ENCODE measurements at regions not wholly inside any gene's neighbourhood (a gene's known extent, or its start where the extent isn't known, plus 50 kb on each side); places are given as distances from the start of the nearest gene placed in this dataset.
"Not testable (repeated sequence)": the region's sequence is repeated elsewhere in the genome, so short reads cannot be mapped to it uniquely, and the experiment has no call there.

GRCh38 chr14:37650356-37651037, 55.1 kb downstream of the TTC6 start:
- DNase-seq = no peak

- DNase-seq = no peak
Observed at GRCh38 chr14:37652042-37652441, 56.6 kb downstream of the TTC6 start.

- no peak for DNase-seq
Observed at GRCh38 chr14:37655418-37655817, 60.0 kb downstream of the TTC6 start.

GRCh38 chr14:37658156-37658555, 62.7 kb downstream of the TTC6 start:
- no peak for DNase-seq

GRCh38 chr14:37663498-37663897, 68.1 kb downstream of the TTC6 start:
- no peak for DNase-seq

- DNase-seq = no peak
Observed at GRCh38 chr14:37665479-37665878, 70.0 kb downstream of the TTC6 start.

GRCh38 chr14:37665951-37666350, 70.5 kb downstream of the TTC6 start:
- no peak for DNase-seq

GRCh38 chr14:37668646-37669045, 73.2 kb downstream of the TTC6 start:
- no peak for DNase-seq

GRCh38 chr14:37669242-37669641, 73.8 kb downstream of the TTC6 start:
- no peak for DNase-seq

GRCh38 chr14:37673439-37673838, 78.0 kb downstream of the TTC6 start:
- DNase-seq = no peak

GRCh38 chr14:37678916-37679315, 83.5 kb downstream of the TTC6 start:
- no peak for DNase-seq

- DNase-seq = no peak
Observed at GRCh38 chr14:37681486-37681885, 86.1 kb downstream of the TTC6 start.

GRCh38 chr14:37692680-37693079, 97.3 kb downstream of the TTC6 start:
- DNase-seq = not testable (repeated sequence)

GRCh38 chr14:37693420-37693819, 98.0 kb downstream of the TTC6 start:
- DNase-seq = not testable (repeated sequence)

- no peak for DNase-seq
Observed at GRCh38 chr14:37695866-37696265, 100.4 kb downstream of the TTC6 start.

GRCh38 chr14:37697489-37698121, 102.2 kb downstream of the TTC6 start:
- DNase-seq = no peak

- DNase-seq = no peak
Observed at GRCh38 chr14:37698840-37699777, 103.7 kb downstream of the TTC6 start.

GRCh38 chr14:37707716-37708115, 112.3 kb downstream of the TTC6 start:
- DNase-seq = no peak

- no peak for DNase-seq
Observed at GRCh38 chr14:37708481-37708880, 113.1 kb downstream of the TTC6 start.

- DNase-seq = no peak
Observed at GRCh38 chr14:37709419-37710195, 114.2 kb downstream of the TTC6 start.

- no peak for DNase-seq
Observed at GRCh38 chr14:37711356-37711830, 116.0 kb downstream of the TTC6 start.

GRCh38 chr14:37711831-37712475, 116.5 kb downstream of the TTC6 start:
- no peak for DNase-seq

All from stimulated activated CD4-positive, alpha-beta T cell treated with anti-CD3 and anti-CD28 coated beads, Interleukin-2, amount 100 ng/mL, for 48 hours (primary cell).